ENCODE measurements at regions not wholly inside any gene's neighbourhood (a gene's known extent, or its start where the extent isn't known, plus 50 kb on each side); places are given as distances from the start of the nearest gene placed in this dataset.

DNA sequence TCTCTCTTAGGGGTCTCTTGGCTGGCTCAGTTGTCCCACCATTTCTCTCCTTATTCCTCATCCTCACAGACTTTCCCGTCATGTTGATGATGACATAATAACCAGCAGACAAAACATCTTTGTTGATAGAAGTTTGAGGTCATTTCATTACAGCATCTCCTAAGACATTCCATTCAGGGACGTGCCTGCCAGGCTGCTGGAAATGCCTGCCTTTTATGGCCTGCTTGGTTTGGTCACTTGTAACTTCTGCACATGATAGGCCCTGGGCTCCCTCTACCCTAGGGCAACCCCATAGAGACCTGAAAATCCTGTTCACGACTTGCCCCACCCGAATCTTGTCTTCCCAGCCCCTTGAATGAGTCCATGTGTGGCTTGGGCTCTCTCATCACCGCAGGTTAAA, 81.7 kb downstream of the SDC1 start:
- H3K27me3 ChIP-seq (ENCODE audit: insufficient read depth): no peaks in the 10 kb centered on the region
- no peak overlapping the region for H3K9ac ChIP-seq
- H4K20me1 ChIP-seq (ENCODE audit: insufficient read depth): no peaks in the 10 kb centered on the region
- TF ChIP-seq, protein P1, sequence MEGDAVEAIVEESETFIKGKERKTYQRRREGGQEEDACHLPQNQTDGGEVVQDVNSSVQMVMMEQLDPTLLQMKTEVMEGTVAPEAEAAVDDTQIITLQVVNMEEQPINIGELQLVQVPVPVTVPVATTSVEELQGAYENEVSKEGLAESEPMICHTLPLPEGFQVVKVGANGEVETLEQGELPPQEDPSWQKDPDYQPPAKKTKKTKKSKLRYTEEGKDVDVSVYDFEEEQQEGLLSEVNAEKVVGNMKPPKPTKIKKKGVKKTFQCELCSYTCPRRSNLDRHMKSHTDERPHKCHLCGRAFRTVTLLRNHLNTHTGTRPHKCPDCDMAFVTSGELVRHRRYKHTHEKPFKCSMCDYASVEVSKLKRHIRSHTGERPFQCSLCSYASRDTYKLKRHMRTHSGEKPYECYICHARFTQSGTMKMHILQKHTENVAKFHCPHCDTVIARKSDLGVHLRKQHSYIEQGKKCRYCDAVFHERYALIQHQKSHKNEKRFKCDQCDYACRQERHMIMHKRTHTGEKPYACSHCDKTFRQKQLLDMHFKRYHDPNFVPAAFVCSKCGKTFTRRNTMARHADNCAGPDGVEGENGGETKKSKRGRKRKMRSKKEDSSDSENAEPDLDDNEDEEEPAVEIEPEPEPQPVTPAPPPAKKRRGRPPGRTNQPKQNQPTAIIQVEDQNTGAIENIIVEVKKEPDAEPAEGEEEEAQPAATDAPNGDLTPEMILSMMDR (IDR thresholded peaks at IDR 0.05): no peak
- TF ChIP-seq, protein P2, sequence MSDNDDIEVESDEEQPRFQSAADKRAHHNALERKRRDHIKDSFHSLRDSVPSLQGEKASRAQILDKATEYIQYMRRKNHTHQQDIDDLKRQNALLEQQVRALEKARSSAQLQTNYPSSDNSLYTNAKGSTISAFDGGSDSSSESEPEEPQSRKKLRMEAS (IDR thresholded peaks at IDR 0.05; ENCODE audit: low read depth): no peak
- TF ChIP-seq MXI1 (IDR thresholded peaks at IDR 0.05; ENCODE audit: low read depth, low read length) (no peak), JUND (IDR thresholded peaks at IDR 0.05) (no peak), ELF1 (IDR thresholded peaks at IDR 0.05) (no peak), EZH2phosphoT487 (IDR thresholded peaks at IDR 0.05; ENCODE audit: borderline replicate concordance, low read depth) (no peak), NRF1 (IDR thresholded peaks at IDR 0.05; ENCODE audit: low read depth, low read length) (no peak), RAD21 (IDR thresholded peaks at IDR 0.05; ENCODE audit: low read length) (no peak)
- TF ChIP-seq, protein P3, sequence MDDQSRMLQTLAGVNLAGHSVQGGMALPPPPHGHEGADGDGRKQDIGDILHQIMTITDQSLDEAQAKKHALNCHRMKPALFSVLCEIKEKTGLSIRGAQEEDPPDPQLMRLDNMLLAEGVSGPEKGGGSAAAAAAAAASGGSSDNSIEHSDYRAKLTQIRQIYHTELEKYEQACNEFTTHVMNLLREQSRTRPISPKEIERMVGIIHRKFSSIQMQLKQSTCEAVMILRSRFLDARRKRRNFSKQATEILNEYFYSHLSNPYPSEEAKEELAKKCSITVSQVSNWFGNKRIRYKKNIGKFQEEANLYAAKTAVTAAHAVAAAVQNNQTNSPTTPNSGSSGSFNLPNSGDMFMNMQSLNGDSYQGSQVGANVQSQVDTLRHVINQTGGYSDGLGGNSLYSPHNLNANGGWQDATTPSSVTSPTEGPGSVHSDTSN (IDR thresholded peaks at IDR 0.05): no peak
- H3F3A ChIP-seq (replicated peaks; ENCODE audit: insufficient read depth): no peaks in the 10 kb centered on the region
- ChIA-PET CTCF (interaction anchor here (1.9 to 15.0 kb wide), 2 partner anchors 8 to 81 kb away, joined by 9 to 215 read pairs; partner anchors contain the start of gene SDC1), POLR2A (no interaction called here)
- WGBS (ENCODE audit: low lambda C conversion rate): 85% methylated on average over 5 of the region's 5 CpGs
- no peaks in the 10 kb centered on the region for H3K36me3 ChIP-seq (replicated peaks in 1 of 2; ENCODE audit: control insufficient read depth in 1 of 2, insufficient read depth in 2 of 2, low read length in 1 of 2)
- no peak for DNase-seq
- H2AFZ ChIP-seq (ENCODE audit: low read depth): no peak overlapping the region
- H3K4me1 ChIP-seq (ENCODE audit: control insufficient read depth in 1 of 2, insufficient read depth in 2 of 2, low read depth in 1 of 2, low read length in 1 of 2): peaks cover 10 to 24% of the 10 kb centered on the region in 2 experiments; a peak in 3 of 4 replicates
- no peaks in the 10 kb centered on the region for H3K79me2 ChIP-seq (ENCODE audit: insufficient read depth)
- no peak overlapping the region for H3K4me3 ChIP-seq (ENCODE audit: low read depth in 2 of 2, low read length in 1 of 2)
- no peak overlapping the region for H3K4me2 ChIP-seq
- H3K9me3 ChIP-seq: no peaks in the 10 kb centered on the region
- H3K9me2 ChIP-seq: no peaks in the 10 kb centered on the region
- peak overlapping the region in 1 of 2 experiments; percentile 4; a peak in 1 of 4 replicates for H3K27ac ChIP-seq (ENCODE audit: low read depth in 2 of 2, low read length in 1 of 2)

DNA sequence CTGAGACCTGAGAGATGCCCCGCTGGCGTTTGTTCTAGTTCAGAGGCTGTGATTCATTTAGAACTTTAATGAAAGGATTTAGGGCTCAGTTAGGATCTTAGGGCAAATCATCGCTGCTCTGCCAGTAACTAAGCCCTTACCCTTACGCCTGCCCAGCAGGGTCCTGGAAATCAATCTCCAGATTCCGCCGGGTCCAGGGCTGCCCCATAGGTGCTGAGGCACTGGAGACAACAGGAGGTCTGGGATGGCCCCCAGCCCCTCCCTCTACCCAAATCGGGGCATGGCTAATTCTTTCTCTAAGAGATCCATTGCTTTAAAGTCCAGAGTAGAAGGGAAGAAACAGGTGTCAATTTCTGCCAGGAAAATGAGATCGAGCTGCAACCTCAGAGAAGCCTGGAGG, 83.1 kb downstream of the SDC1 start:
- POLR2A ChIA-PET: interaction anchor here (0.6 kb wide), 1 partner anchor 27 kb away, joined by 3 read pairs; no protein-coding TSS in a partner anchor
- H3K4me1 ChIP-seq (ENCODE audit: control insufficient read depth in 1 of 2, insufficient read depth in 2 of 2, low read depth in 1 of 2, low read length in 1 of 2): peaks cover 9 to 27% of the 10 kb centered on the region in 2 experiments; a peak in 2 of 4 replicates
- 70% methylated on average over 8 of the region's 8 CpGs for WGBS (ENCODE audit: low lambda C conversion rate)
- DNase-seq: no peak
- peak overlapping the region; percentile 30; the same call in 1 of the 2 replicates for H3K9ac ChIP-seq
- H3K4me3 ChIP-seq (ENCODE audit: low read depth in 2 of 2, low read length in 1 of 2): no peak overlapping the region
- no peaks in the 10 kb centered on the region for H3K9me2 ChIP-seq
- no peaks in the 10 kb centered on the region for H4K20me1 ChIP-seq (ENCODE audit: insufficient read depth)
- peak overlapping the region; percentile 66 for H2AFZ ChIP-seq (ENCODE audit: low read depth)
- H3K4me2 ChIP-seq: no peak overlapping the region
- H3F3A ChIP-seq (replicated peaks; ENCODE audit: insufficient read depth): no peaks in the 10 kb centered on the region
- TF ChIP-seq, protein P4, sequence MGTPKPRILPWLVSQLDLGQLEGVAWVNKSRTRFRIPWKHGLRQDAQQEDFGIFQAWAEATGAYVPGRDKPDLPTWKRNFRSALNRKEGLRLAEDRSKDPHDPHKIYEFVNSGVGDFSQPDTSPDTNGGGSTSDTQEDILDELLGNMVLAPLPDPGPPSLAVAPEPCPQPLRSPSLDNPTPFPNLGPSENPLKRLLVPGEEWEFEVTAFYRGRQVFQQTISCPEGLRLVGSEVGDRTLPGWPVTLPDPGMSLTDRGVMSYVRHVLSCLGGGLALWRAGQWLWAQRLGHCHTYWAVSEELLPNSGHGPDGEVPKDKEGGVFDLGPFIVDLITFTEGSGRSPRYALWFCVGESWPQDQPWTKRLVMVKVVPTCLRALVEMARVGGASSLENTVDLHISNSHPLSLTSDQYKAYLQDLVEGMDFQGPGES (IDR thresholded peaks at IDR 0.05; ENCODE audit: low read depth, low read length): no peak
- no peaks in the 10 kb centered on the region for H3K79me2 ChIP-seq (ENCODE audit: insufficient read depth)
- H3K9me3 ChIP-seq: no peaks in the 10 kb centered on the region
- CTCF ChIA-PET: interaction anchor here (0.7 to 15.0 kb wide), 4 partner anchors 9 to 194 kb away, joined by 3 to 215 read pairs (median 4); partner anchors contain the start of gene SDC1
- no peaks in the 10 kb centered on the region for H3K36me3 ChIP-seq (replicated peaks in 1 of 2; ENCODE audit: control insufficient read depth in 1 of 2, insufficient read depth in 2 of 2, low read length in 1 of 2)
- H3K27me3 ChIP-seq (ENCODE audit: insufficient read depth): no peaks in the 10 kb centered on the region
- H3K27ac ChIP-seq (ENCODE audit: low read depth in 2 of 2, low read length in 1 of 2): peak overlapping the region in 1 of 2 experiments; percentile 80; a peak in 2 of 4 replicates

Measured in SK-N-SH (cell line).